GM19240 (cell line): ENCODE measurements at regions not wholly inside any gene's neighbourhood (a gene's known extent, or its start where the extent isn't known, plus 50 kb on each side); places are given as distances from the start of the nearest gene placed in this dataset.
"Not testable (repeated sequence)": the region's sequence is repeated elsewhere in the genome, so short reads cannot be mapped to it uniquely, and the experiment has no call there.

ENCODE experiments used
- DNase-seq: peaks from one replicate; pipeline ENCODE4 v3.0.0; 2011; ENCODE audit warnings: low spot score; ENCODE audit not compliant: insufficient read length

GRCh38 chr6:144757730-144758129 is 472.6 kb downstream of the UTRN start:
- DNase-seq = no peak

GRCh38 chr6:144758602-144759001 is 473.5 kb downstream of the UTRN start:
- no peak for DNase-seq

GRCh38 chr6:144762469-144762868 is 477.3 kb downstream of the UTRN start:
- DNase-seq = no peak

- no peak for DNase-seq
Measured at GRCh38 chr6:144767051-144767450, 481.9 kb downstream of the UTRN start.

- DNase-seq = no peak
Measured at GRCh38 chr6:144768551-144769075, 483.5 kb downstream of the UTRN start.

GRCh38 chr6:144769142-144769541 is 484.0 kb downstream of the UTRN start:
- DNase-seq = no peak

GRCh38 chr6:144776031-144776819 is 491.1 kb downstream of the UTRN start:
- DNase-seq = no peak

GRCh38 chr6:144777249-144777648 is 492.1 kb downstream of the UTRN start:
- DNase-seq = no peak

GRCh38 chr6:144778056-144778455 is 492.9 kb downstream of the UTRN start:
- no peak for DNase-seq

- no peak for DNase-seq
Measured at GRCh38 chr6:144778773-144779492, 493.8 kb downstream of the UTRN start.

GRCh38 chr6:144781836-144782235 is 496.7 kb downstream of the UTRN start:
- DNase-seq = no peak

- DNase-seq = no peak
Measured at GRCh38 chr6:144782634-144783033, 497.5 kb downstream of the UTRN start.

GRCh38 chr6:144785056-144785455 is 499.9 kb downstream of the UTRN start:
- DNase-seq = no peak

- no peak for DNase-seq
Measured at GRCh38 chr6:144786825-144787224, 501.7 kb downstream of the UTRN start.

- DNase-seq = no peak
Measured at GRCh38 chr6:144793744-144794143, 508.6 kb downstream of the UTRN start.

- not testable (repeated sequence) for DNase-seq
Measured at GRCh38 chr6:144795022-144795421, 509.9 kb downstream of the UTRN start.

- DNase-seq = no peak
Measured at GRCh38 chr6:144796070-144796469, 510.9 kb downstream of the UTRN start.

GRCh38 chr6:144797881-144798589 is 512.9 kb downstream of the UTRN start:
- no peak for DNase-seq

GRCh38 chr6:144804246-144804790 is 519.2 kb downstream of the UTRN start:
- DNase-seq = no peak

- DNase-seq = no peak
Measured at GRCh38 chr6:144805049-144805448, 519.9 kb downstream of the UTRN start.

GRCh38 chr6:144806222-144806621 is 521.1 kb downstream of the UTRN start:
- no peak for DNase-seq

GRCh38 chr6:144809120-144809519 is 524.0 kb downstream of the UTRN start:
- no peak for DNase-seq
